Amniotic stem cell (primary cell): ENCODE measurements at regions not wholly inside any gene's neighbourhood (a gene's known extent, or its start where the extent isn't known, plus 50 kb on each side); places are given as distances from the start of the nearest gene placed in this dataset.

Source experiments
- DNase-seq: peaks from one replicate; lab custom pipeline; 2025; lab: John Stamatoyannopoulos, UW

- DNase-seq = no peak
Observed at GRCh38 chr14:34014936-34015335, 64.1 kb upstream of the EGLN3 start.

GRCh38 chr14:34013721-34014060 lies 62.8 kb upstream of the EGLN3 start:
- DNase-seq = no peak

GRCh38 chr14:34012978-34013720 lies 62.3 kb upstream of the EGLN3 start:
- no peak for DNase-seq

GRCh38 chr14:34012369-34012768 lies 61.5 kb upstream of the EGLN3 start:
- no peak for DNase-seq

- DNase-seq = no peak
Observed at GRCh38 chr14:34009956-34010355, 59.1 kb upstream of the EGLN3 start.

GRCh38 chr14:34007902-34008301 lies 57.0 kb upstream of the EGLN3 start:
- DNase-seq = no peak

- no peak for DNase-seq
Observed at GRCh38 chr14:34005901-34006300, 55.0 kb upstream of the EGLN3 start.

- DNase-seq = no peak
Observed at GRCh38 chr14:34004881-34005280, 54.0 kb upstream of the EGLN3 start.

- DNase-seq = no peak
Observed at GRCh38 chr14:34003691-34004090, 52.8 kb upstream of the EGLN3 start.

GRCh38 chr14:34003082-34003668 lies 52.3 kb upstream of the EGLN3 start:
- no peak for DNase-seq
